Testis (tissue), 2 donors: ENCODE measurements at regions not wholly inside any gene's neighbourhood (a gene's known extent, or its start where the extent isn't known, plus 50 kb on each side); places are given as distances from the start of the nearest gene placed in this dataset.

Experiments used
- POLR2A ChIP-seq: fragments of 450-650 bp; IDR thresholded peaks from one replicate; pipeline ENCODE4 v1.6.1; 2017; ENCODE audit warnings: antibody characterized with exemption, mild to moderate bottlenecking, moderate library complexity
- TF ChIP-seq, protein P1 (sequence below), 3 experiments: fragments of 450-650 bp in 2 of 3; fragments of 200-600 bp in 1 of 3; sonication (generic) in 1 of 3; IDR thresholded peaks; one replicate each; pipeline ENCODE4 v1.5.1; 2016 to 2019; ENCODE audit warnings: antibody characterized with exemption in 3 of 3, mild to moderate bottlenecking in 2 of 3, moderate library complexity in 1 of 3

- TF ChIP-seq, protein P1, sequence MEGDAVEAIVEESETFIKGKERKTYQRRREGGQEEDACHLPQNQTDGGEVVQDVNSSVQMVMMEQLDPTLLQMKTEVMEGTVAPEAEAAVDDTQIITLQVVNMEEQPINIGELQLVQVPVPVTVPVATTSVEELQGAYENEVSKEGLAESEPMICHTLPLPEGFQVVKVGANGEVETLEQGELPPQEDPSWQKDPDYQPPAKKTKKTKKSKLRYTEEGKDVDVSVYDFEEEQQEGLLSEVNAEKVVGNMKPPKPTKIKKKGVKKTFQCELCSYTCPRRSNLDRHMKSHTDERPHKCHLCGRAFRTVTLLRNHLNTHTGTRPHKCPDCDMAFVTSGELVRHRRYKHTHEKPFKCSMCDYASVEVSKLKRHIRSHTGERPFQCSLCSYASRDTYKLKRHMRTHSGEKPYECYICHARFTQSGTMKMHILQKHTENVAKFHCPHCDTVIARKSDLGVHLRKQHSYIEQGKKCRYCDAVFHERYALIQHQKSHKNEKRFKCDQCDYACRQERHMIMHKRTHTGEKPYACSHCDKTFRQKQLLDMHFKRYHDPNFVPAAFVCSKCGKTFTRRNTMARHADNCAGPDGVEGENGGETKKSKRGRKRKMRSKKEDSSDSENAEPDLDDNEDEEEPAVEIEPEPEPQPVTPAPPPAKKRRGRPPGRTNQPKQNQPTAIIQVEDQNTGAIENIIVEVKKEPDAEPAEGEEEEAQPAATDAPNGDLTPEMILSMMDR (IDR thresholded peaks at IDR 0.05): no peak
- TF ChIP-seq POLR2A: no peak
Observed at GRCh38 chr13:82070416-82070815, 1729.5 kb upstream of the SPRY2 start.
